ENCODE measurements at regions not wholly inside any gene's neighbourhood (a gene's known extent, or its start where the extent isn't known, plus 50 kb on each side); places are given as distances from the start of the nearest gene placed in this dataset.
"Not testable (repeated sequence)": the region's sequence is repeated elsewhere in the genome, so short reads cannot be mapped to it uniquely, and the experiment has no call there.

DNA sequence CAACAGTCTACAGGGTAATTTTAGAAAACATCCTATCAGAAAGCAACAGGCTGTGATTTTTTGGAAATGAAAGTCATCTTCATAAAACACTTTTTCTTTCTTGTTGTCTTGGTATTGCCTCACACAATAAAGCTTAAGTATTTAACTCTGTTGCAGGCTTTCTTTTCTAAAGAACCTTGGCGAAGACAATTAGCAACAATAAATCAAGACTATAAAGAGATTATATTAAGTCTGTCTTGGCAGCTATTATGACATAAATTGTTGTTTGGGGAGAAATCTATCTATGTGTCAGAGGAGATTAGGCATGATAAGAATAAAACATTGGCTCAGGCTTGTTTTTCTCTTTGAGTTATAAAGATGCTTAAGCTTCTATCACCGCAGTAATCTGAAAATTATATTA is 1774.8 kb downstream of the ARAP2 start:
- DNase-seq = no peak

DNA sequence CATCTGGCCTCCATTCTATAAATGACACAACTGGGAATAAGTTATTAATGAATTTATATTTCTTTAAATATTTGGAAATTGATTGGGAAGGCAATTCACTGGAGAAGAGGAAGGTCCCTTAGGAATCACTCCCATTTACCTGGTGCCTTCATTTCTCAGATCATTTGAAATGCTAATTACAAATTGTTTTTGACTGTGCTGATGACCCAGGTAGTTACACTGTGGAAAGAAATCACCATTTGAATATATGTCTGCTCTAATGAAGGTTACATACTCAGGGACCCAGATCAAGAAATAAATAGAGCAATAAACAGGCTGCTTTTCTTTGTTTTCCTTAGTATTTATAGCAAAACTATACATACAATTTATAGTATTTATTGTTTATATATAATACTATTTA is 1759.1 kb downstream of the ARAP2 start:
- DNase-seq = no peak

DNA sequence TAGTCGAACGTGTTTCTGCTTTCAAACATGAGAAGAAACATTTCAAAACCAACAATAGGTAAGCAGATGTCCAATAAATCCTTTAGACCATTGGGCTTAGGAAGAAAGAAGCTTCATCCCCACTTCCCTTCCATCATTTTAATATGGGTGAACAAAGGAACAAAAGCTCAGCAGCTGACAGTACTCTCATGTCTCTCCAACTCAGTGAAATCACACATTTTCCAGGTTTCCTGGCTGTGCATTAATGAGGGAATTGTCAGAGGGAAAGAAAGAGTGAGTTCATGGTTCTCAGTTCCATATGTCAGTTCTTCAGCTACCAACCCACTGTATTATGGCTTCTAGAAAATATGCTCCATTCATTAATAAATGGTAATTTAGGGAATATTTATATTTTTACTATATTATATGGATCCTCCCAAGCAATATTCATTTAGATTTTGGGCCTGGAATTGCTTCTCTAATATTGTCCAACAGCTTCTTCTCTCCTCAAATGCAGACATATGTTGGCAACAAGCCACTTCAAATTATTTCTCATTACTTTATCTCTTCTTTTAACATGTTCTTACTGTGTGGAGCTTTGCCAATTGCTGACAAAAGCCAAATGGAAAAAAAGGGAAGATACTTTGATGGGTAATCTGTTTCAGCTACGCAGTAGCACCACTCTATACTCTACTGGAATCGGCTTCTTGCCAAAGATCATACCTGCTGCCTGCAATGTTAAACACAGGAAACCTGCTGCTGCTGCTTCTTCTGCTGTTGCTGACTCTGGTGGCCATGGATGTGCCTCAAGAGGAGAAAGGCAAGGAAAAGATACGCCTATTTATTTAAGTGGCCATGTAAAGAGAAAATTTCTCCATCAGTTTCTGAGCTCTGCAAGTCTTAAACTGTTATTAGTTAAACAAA is 1757.6 kb downstream of the ARAP2 start:
- DNase-seq = no peak

DNA sequence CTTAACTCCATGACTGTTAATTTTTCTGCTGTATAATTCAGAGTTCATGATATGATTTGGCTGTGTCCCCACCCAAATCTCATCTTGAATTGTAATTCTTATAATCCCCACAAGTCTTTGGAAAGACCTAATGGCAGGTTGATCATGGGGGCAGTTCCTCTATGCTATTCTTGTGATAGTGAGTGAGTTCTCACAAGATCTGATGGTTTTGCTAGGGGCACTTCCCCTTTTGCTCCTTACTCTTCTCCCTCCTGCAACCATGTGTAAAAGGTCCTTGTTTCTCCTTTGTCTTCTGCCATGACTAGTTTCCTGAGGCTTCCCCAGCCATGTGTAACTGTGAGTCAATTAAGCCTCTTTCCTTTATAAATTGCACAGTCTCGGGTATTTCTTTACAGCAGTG is 1751.9 kb downstream of the ARAP2 start:
- DNase-seq = no peak

DNA sequence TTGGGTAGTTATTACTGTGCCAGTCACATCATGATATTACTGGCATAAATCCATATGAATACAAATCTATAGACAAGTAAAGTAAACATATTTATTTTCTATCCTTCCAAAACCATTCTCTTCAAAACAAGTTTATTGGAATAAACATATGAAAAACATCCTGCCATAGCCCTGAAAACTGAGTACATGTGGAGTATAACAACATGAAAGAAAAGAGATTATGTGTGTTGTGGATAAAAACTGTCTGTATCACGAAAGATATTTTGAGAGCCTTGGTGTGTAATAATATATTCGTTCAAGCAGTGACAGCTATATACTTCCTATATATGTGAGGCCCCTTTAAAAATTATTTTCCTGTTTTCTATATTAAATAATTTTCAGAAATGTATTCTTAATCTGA is 1742.2 kb downstream of the ARAP2 start:
- DNase-seq = peak in 1 of 2 donors; percentile 13

DNA sequence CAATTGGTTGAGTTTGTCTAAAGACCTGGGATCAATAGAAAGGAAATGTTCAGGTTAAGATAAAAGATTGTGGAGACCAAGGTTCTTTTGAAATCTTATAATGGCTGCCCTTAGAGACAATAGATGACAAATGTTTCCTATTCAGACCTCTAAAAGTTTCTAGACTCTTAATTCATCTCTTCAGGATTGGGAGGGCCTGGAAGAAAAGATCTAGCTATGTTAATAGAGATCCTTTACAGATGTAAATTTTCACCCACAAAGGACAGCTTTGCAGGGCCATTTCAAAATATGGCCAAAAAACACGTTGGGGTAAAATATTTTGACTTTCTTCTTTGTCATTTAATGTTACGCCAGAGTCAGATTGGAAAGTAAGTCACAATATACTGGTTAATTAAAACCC is 1739.6 kb downstream of the ARAP2 start:
- not testable (repeated sequence) for DNase-seq

DNA sequence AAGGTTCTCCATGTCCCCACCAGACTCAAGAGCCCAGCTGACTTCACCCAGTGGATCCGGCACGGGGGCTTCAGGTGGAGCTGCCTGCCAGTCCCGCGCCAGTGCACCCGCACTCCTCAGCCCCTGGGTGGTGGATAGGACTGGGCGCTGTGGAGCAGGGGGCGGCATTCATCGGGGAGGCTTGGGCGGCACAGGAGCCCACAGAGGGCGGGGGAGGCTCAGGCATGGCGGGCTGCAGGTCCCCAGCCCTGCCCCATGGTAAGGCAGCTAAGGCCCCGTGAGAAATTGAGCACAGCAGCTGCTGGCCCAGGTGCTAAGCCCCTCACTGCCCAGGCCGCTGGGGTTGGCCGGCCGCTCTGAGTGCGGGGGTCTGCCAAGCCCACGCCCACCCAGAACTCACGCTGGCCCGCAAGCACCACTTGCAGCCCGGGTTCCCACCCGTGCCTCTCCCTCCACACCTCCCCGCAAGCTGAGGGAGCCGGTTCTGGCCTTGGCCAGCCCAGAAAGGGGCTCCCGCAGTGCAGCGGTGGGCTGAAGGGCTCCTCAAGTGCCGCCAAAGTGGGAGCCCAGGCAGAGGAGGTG is 1737.7 kb downstream of the ARAP2 start:
- DNase-seq = not testable (repeated sequence)

DNA sequence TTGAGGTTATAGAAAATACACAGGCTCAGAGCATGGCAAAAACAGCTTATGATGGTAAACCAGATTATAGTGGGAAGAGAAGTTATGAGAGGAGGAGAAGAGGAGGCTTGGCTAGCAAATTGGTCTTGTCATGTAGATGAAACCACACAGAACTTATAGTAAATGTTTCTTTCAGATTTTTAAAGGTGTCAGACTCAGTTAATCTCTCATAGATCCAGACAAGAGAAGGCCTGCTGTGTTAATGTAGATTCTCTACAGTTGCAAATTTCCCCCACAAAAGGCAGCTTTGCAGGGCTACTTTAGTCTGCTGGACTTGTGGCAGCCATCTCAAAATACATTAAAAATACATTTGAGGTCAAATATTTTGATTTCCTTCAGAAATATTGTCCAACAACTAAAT is 1731.7 kb downstream of the ARAP2 start:
- DNase-seq = no peak

DNA sequence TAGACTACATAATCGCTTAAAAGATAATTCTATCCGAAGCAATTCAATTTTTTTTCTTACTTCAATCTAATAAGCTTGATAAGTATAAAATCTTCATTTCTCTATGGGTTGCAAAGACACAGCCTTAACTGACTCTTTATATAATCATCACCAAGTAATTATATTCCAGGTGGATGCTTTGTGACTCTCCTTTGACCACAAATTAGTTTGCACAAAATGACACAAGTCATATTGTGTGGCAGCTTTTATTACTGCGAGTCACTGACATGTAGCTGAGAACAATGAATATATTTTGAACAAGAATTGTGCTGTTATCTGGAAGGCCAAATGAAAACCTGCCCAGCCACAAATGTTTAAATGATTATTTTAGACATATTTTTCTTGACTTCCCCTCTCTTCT is 1727.8 kb downstream of the ARAP2 start:
- no peak for DNase-seq

DNA sequence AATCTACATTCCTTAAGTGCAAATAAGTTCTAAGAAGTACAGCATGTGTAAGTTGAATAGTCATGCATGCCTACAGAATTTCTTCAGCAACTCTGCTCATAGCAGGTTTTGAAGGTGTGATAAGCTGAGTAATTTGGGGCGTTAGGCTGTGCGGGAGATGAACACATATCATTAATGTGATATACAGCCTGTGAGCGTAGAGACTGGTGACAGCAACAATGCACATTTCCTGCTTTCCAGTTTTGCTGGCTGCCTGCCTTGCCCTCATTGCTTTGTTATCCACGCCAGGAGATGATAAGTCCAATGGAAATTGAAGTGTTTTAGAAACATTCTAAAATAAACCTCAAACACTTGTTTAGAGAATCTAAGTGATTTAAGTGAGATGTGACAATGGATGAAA is 1709.4 kb downstream of the ARAP2 start:
- peak; percentile 54 to 56 for DNase-seq

DNA sequence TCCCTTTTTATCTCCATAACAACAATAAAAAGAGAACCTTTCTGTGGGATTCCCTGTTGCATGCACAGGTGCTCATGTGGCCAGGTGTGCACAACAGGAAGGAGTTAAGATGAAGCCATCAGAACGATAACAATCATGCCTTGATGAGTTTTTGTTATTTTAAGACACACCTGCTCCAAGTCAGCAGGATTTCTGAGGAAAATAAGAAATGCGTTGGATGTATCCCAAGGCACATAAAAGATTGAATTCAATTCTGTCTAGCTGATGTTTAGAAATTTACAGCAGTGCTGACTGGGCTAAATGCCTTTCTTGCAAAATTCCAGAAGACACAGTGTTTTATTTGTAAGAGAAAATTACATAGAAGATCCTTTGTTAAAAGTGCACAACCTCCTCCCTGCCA is 1678.2 kb downstream of the ARAP2 start:
- DNase-seq = no peak

DNA sequence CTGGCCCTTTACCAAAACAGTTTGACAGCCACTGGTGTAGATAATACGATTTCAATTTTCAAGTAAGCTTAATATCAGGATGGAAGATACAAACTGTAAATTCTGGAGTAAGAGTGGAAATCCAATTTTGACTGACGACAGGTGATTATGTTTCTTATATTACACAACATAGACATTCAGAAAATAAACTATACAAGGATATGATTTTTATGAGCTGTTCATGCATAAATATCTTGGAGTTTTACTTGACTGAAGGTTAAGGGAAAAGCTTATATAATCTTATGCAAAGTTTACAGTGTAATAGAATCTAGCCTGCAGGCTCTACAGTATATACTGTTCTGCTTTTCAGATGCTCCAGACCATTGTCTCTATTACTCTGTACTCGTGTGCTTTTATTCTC is 1672.3 kb downstream of the ARAP2 start:
- no peak for DNase-seq

DNA sequence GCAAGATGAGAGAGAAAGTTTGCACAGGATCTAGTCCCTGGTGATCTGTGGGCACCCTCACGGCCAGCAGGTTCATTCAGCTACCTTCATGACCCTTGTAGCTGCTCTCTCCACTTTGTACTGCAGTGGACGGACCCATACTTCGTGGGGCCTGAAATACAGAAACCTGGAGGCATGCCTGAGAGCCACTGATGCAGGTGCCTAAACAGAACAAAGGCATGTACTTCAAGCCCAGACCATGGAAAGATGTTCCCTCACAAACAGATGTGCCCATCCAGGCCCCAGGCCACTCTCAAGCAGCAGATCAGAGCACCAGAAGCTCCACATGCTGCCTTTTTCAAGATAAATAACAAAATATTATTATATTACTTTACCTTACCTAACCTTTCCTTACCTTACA is 1629.0 kb downstream of the ARAP2 start:
- no peak for DNase-seq

DNA sequence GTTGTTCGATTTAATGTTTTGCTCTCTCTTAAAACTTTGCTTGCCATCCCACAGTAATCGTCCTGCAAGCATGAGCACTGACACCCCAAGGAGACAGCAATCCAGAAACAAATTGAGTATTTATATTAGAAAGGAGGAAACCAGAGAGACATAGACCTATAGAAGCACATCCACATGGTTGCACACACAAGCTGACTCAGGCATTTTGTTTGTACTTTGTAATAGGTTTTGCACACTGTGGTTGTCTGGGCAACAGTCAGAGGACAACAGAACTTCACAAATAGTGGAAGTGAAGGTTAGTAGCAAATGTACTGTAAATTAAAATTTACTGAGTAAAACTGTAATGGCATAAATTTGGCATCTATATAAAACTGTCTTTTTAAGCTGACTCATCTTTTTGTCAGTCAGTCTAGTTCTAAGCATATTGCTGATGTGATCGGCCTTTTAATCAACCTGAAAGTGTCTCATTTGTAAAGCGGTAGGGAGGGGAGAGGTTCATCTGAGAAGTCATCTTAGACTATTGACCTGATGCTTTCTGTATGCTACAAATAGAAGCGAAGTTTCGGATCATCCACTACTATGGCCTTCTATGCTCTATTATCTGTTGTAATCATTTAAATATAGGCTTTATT is 1624.7 kb downstream of the ARAP2 start:
- DNase-seq = peak in 1 of 2 donors; percentile 25

DNA sequence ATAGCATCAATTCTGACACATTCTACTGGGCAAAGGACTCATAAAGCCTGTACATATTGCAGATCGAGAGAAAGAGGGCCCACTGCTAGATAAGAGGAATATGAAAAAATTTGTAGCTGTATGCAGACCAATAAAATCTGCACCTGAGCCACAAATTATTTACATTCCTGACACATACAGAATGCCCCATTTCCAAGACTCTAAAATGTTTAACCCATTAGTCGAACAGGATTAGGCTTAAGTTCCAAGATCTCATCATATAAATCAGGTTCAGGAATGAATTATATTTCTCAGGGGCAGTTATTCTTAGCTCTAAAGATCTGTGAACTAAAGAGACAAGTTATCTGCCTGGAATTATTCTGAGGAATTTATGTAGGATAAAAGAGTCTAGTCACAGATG is 1615.8 kb downstream of the ARAP2 start:
- no peak for DNase-seq

DNA sequence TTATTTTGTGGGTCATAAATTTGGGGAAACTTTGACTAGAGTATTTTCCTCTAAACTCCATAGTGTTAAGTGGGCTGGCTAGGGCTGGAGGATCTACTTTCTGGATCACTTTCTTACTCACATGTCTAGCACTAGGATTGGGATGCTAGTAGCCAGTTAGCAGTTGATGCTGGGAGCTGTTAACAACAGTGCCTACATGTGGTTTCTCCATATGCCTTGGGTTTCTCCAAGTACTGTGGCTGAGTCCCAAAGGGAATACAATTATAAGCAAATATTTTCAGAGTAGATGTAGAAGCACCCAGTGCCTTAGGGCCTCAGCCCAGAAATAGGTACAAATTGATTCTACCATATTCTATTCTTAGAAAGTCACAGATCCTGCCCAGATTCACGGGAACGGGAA is 1614.9 kb downstream of the ARAP2 start:
- DNase-seq = no peak

DNA sequence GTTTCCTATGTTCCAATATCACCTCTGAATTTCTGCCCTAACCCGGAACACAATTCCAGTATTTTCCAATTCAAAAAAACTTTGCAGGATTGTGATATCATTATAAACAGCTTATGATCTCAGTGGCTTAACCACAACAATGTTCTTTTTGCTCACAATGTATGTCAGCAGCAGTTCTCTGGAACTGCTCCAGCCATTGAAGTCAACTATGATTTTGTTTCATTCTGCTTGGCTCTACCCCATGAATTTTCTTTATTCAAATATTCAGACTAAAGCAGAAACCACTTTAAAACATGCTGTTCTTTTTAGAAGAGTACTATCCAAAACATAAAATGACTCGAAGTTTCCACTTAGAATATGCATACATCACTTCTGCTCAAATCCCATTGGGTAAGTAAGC is 1611.1 kb downstream of the ARAP2 start:
- DNase-seq = no peak

DNA sequence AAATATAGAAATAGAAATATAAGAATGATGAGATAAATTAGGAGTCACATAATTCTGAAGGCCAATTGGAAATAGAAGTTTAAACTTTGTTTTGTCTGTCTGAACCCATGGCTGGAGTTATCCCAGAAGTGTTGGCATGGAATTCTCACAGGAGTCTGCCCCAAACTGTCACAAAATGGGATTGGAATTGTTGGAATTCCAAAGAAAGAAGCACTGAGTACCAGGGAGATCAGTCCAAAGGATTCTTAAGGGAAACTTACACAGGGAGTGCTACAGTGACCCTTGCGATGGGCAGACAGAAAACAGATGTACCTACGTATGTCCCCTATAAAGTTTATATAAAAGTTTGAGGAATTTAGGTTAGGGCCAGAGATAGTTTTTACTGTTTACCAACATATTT is 1607.7 kb downstream of the ARAP2 start:
- no peak for DNase-seq

DNA sequence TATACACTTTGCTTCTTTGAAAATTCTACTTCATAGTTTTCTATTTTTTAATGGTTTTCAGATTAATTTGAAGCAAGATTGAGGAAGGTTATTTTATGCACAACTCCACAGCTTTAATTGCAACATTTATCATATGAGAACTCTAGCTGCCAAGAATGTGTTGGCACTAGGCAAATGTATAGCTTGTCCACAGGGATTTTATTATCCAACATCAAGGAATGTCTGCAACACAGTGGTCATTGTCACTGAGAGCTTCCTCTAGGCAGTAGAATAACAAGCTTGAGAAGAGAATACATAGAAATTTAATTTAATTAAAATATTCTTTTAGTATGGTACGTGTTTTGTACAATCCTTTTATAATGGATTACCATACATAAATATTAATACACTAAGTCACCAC is 1600.8 kb downstream of the ARAP2 start:
- DNase-seq = no peak

DNA sequence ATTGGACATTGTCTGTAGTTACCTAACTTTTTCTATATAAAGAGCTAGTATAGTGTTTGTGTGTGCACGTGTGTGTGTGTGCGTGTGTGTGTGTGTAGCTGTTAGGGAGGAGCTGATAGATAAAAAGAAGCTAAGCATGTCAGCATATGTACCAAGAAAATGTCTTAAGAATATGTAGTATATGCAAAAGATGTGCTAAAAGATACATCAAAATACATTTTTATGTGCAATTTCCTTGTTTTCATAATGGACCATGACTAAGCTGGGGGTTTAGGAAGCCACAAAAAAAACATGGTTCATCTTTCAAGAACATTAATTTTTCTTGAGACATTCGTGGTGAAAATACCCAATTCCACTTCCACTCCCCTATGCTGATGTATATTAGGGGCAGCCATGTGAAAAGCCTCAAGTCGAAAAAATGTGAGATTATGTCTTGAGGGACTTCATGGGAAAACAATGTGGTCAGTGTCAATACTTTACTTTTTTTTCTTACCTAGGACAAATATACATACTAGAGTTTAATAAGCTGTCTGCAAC is 1599.7 kb downstream of the ARAP2 start:
- DNase-seq = no peak

DNA sequence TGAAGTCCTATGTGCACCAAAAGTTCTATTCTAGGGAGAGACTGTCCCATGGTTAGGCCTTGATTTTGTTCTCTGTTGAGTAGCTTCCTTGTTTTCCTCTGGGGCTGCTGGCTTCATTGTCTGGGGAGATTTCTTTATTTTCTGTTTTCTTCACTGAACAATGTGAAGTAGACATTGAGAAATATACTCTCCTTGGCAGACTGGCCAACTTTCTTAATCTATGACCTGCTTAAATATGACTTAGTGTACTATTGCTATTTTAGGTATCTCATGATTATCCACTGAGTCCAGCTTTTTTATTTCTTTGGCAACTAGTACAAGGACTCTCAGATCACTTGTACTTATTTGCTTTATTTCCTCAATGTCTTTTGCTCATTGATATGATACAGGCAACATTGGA is 1594.6 kb downstream of the ARAP2 start:
- DNase-seq = peak in 1 of 2 donors; percentile 26

DNA sequence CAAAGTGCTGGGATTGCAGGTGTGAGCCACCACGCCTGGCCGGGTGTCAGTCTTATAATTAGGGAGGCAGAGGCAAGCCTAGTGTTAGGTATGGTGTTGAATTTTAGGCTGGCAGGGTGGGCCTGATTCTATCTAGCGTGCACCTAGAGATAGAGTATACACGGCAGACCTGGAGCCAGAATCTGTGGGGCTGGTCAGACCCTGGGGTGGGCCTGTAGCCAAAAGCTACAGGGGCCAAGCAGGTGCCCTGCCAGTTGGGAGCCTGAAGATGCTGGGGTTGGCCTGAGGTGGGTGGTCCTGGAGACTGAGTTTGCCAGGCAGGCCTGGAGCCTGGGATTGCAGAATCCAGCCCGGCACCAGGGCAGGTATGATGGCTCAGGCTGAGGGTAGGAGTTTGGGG is 1580.3 kb downstream of the ARAP2 start:
- DNase-seq = no peak

DNA sequence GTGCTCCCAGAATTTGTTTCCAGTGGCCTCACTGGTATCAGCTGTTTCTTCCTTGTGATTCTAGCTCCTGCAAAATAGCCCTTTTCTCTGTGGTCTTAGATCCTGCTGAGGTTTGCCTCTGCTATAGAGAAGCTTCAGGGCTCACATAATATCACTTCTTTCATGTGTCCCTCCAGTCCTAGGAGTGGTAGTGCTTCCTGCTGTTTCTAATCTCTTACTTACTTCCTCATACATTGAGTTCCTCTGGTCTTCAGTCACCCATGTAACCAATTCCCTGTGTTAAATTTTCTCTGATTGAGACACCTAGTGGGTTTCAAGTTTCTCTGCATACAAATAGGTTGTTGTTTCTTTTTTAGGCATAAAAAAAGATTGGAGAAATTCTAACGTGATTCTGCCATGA is 1567.9 kb downstream of the ARAP2 start:
- no peak for DNase-seq
